NCI-H187 (cell line): ENCODE measurements at regions not wholly inside any gene's neighbourhood (a gene's known extent, or its start where the extent isn't known, plus 50 kb on each side); places are given as distances from the start of the nearest gene placed in this dataset.
"Not testable (repeated sequence)": the region's sequence is repeated elsewhere in the genome, so short reads cannot be mapped to it uniquely, and the experiment has no call there.

Experiments
- DNase-seq, 2 experiments: peaks; one replicate each; lab custom pipeline; 2025; lab: John Stamatoyannopoulos, UW

GRCh38 chr21:25234857-25235801 is 372.2 kb downstream of the MRPL39 start:
- no peak for DNase-seq

GRCh38 chr21:25220954-25221353 is 386.3 kb downstream of the MRPL39 start:
- DNase-seq: no peak

GRCh38 chr21:25220169-25220568 is 387.1 kb downstream of the MRPL39 start:
- no peak for DNase-seq

GRCh38 chr21:25215698-25216384 is 391.4 kb downstream of the MRPL39 start:
- DNase-seq: no peak

- no peak for DNase-seq
Measured at GRCh38 chr21:25214676-25215075, 392.6 kb downstream of the MRPL39 start.

- no peak for DNase-seq
Measured at GRCh38 chr21:25199944-25200343, 407.3 kb downstream of the MRPL39 start.

GRCh38 chr21:25191141-25191540 is 416.1 kb downstream of the MRPL39 start:
- DNase-seq: no peak

GRCh38 chr21:25189497-25189896 is 417.8 kb downstream of the MRPL39 start:
- no peak for DNase-seq

- DNase-seq: no peak
Measured at GRCh38 chr21:25188677-25189079, 418.6 kb downstream of the MRPL39 start.

- DNase-seq: no peak
Measured at GRCh38 chr21:25186273-25186672, 421.0 kb downstream of the MRPL39 start.

GRCh38 chr21:25183577-25183976 is 423.7 kb downstream of the MRPL39 start:
- no peak for DNase-seq

GRCh38 chr21:25181690-25182089 is 425.6 kb downstream of the MRPL39 start:
- DNase-seq: not testable (repeated sequence)

- DNase-seq: no peak
Measured at GRCh38 chr21:25179116-25179515, 428.2 kb downstream of the MRPL39 start.

- DNase-seq: no peak
Measured at GRCh38 chr21:25176637-25177412, 430.5 kb downstream of the MRPL39 start.

GRCh38 chr21:25175938-25176337 is 431.3 kb downstream of the MRPL39 start:
- no peak for DNase-seq

GRCh38 chr21:25171438-25171837 is 435.8 kb downstream of the MRPL39 start:
- DNase-seq: no peak

GRCh38 chr21:25170681-25171080 is 436.6 kb downstream of the MRPL39 start:
- DNase-seq: no peak

GRCh38 chr21:25169370-25169769 is 437.9 kb downstream of the MRPL39 start:
- DNase-seq: no peak

- not testable (repeated sequence) for DNase-seq
Measured at GRCh38 chr21:25166904-25167303, 440.4 kb downstream of the MRPL39 start.

- no peak for DNase-seq
Measured at GRCh38 chr21:25161571-25161970, 445.7 kb downstream of the MRPL39 start.

- not testable (repeated sequence) for DNase-seq
Measured at GRCh38 chr21:25155020-25155419, 452.3 kb downstream of the MRPL39 start.

- no peak for DNase-seq
Measured at GRCh38 chr21:25149022-25149421, 458.3 kb downstream of the MRPL39 start.
